ENCODE measurements at regions not wholly inside any gene's neighbourhood (a gene's known extent, or its start where the extent isn't known, plus 50 kb on each side); places are given as distances from the start of the nearest gene placed in this dataset.

- TF ChIP-seq, protein P1, sequence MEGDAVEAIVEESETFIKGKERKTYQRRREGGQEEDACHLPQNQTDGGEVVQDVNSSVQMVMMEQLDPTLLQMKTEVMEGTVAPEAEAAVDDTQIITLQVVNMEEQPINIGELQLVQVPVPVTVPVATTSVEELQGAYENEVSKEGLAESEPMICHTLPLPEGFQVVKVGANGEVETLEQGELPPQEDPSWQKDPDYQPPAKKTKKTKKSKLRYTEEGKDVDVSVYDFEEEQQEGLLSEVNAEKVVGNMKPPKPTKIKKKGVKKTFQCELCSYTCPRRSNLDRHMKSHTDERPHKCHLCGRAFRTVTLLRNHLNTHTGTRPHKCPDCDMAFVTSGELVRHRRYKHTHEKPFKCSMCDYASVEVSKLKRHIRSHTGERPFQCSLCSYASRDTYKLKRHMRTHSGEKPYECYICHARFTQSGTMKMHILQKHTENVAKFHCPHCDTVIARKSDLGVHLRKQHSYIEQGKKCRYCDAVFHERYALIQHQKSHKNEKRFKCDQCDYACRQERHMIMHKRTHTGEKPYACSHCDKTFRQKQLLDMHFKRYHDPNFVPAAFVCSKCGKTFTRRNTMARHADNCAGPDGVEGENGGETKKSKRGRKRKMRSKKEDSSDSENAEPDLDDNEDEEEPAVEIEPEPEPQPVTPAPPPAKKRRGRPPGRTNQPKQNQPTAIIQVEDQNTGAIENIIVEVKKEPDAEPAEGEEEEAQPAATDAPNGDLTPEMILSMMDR (IDR thresholded peaks at IDR 0.05; ENCODE audit: unreplicated experiment): no peak
- H3K4me3 Mint-ChIP-seq (ENCODE audit: low read depth): no peak overlapping the region
- H3K27ac Mint-ChIP-seq: no peak overlapping the region
- H3K4me1 Mint-ChIP-seq (ENCODE audit: low read depth): no peaks in the 10 kb centered on the region
- peaks cover 36% of the 10 kb centered on the region for H3K27me3 Mint-ChIP-seq
- no peaks in the 10 kb centered on the region for H3K9me3 Mint-ChIP-seq (ENCODE audit: low read depth)
- no peak for DNase-seq (ENCODE audit: low spot score, unreplicated experiment)
- H3K36me3 Mint-ChIP-seq (ENCODE audit: insufficient read depth): no peaks in the 10 kb centered on the region
Observed at GRCh38 chr11:120017582-120018150, 120.2 kb downstream of the TRIM29 start.

GRCh38 chr11:120013325-120014250 is 124.3 kb downstream of the TRIM29 start:
- Mint-ChIP-seq H3K4me1 (ENCODE audit: low read depth) (peaks cover 1% of the 10 kb centered on the region), H3K9me3 (ENCODE audit: low read depth) (no peaks in the 10 kb centered on the region), H3K27ac (no peak overlapping the region), H3K27me3 (peaks cover 69% of the 10 kb centered on the region), H3K36me3 (ENCODE audit: insufficient read depth) (no peaks in the 10 kb centered on the region), H3K4me3 (ENCODE audit: low read depth) (no peak overlapping the region)
- DNase-seq (ENCODE audit: low spot score, unreplicated experiment): peak; percentile 57
- TF ChIP-seq, protein P1 (IDR thresholded peaks at IDR 0.05; ENCODE audit: unreplicated experiment): peak; percentile 81

GRCh38 chr11:120012245-120012644 is 125.7 kb downstream of the TRIM29 start:
- Mint-ChIP-seq H3K4me3 (ENCODE audit: low read depth) (no peak overlapping the region), H3K4me1 (ENCODE audit: low read depth) (peaks cover 1% of the 10 kb centered on the region), H3K27ac (no peak overlapping the region), H3K36me3 (ENCODE audit: insufficient read depth) (no peaks in the 10 kb centered on the region), H3K27me3 (peaks cover 64% of the 10 kb centered on the region), H3K9me3 (ENCODE audit: low read depth) (no peaks in the 10 kb centered on the region)
- DNase-seq (ENCODE audit: low spot score, unreplicated experiment): no peak
- TF ChIP-seq, protein P1 (IDR thresholded peaks at IDR 0.05; ENCODE audit: unreplicated experiment): no peak

DNA sequence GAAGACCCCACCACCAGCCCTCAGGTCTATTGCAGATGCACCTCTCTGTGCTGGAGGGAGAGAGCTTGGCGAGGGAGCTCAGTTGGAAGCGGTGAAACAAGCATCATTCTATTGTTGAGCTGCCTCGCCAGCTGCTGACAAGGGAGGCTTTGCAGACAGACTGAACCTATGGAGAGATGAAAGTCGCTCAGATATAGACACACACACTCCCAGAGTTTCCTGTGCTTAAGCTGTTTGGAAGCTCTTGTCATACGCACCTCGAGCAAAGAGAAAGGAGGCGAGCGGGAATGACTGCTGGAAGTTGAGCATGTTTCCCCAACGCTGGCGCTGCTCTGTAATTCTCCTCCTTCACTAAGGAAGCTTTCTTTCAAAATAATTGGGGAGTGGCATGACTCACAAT is 126.1 kb downstream of the TRIM29 start:
- DNase-seq (ENCODE audit: low spot score, unreplicated experiment): no peak
- H3K27ac Mint-ChIP-seq: no peak overlapping the region
- no peaks in the 10 kb centered on the region for H3K9me3 Mint-ChIP-seq (ENCODE audit: low read depth)
- no peaks in the 10 kb centered on the region for H3K36me3 Mint-ChIP-seq (ENCODE audit: insufficient read depth)
- peaks cover 62% of the 10 kb centered on the region for H3K27me3 Mint-ChIP-seq
- TF ChIP-seq, protein P1 (IDR thresholded peaks at IDR 0.05; ENCODE audit: unreplicated experiment): no peak
- H3K4me3 Mint-ChIP-seq (ENCODE audit: low read depth): no peak overlapping the region
- peaks cover 1% of the 10 kb centered on the region for H3K4me1 Mint-ChIP-seq (ENCODE audit: low read depth)

DNA sequence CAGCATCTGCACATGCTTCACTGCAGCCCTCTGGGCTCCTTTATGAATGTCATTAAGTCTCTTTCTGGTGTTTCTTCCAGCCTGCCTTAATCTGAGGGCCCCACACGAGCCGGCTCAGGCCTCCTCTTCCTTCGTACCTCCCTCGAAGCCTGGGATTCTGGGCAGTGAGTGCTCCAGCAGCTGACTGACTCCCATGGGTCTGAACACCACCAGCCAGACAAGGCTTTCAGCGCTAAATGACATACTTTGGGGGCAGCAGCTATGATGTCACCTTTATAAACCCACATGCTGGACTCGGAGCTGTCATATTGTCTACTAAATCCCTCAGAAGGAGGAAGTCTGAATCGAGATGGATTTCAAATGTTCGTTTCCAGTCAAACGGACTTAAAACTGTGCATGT is 127.1 kb downstream of the TRIM29 start:
- Mint-ChIP-seq H3K27ac (no peak overlapping the region), H3K4me3 (ENCODE audit: low read depth) (no peak overlapping the region), H3K36me3 (ENCODE audit: insufficient read depth) (no peaks in the 10 kb centered on the region), H3K4me1 (ENCODE audit: low read depth) (peaks cover 1% of the 10 kb centered on the region), H3K9me3 (ENCODE audit: low read depth) (no peaks in the 10 kb centered on the region), H3K27me3 (peaks cover 52% of the 10 kb centered on the region)
- TF ChIP-seq, protein P1 (IDR thresholded peaks at IDR 0.05; ENCODE audit: unreplicated experiment): no peak
- no peak for DNase-seq (ENCODE audit: low spot score, unreplicated experiment)
